Parathyroid adenoma (tissue), 2 donors: ENCODE measurements at regions not wholly inside any gene's neighbourhood (a gene's known extent, or its start where the extent isn't known, plus 50 kb on each side); places are given as distances from the start of the nearest gene placed in this dataset.
A peak's percentile ranks its signal among the peaks of the same experiment; 100 is the strongest.

ENCODE experiments used
- H2AFZ ChIP-seq: fragments of 300-600 bp; sonication (generic); one replicate; pipeline ENCODE4 v1.7.0; 2017; ENCODE audit warnings: antibody characterized with exemption, mild to moderate bottlenecking
- H3K27ac ChIP-seq: fragments of 300-600 bp; sonication (generic); one replicate; pipeline ENCODE4 v1.7.0; 2017
- H3K27me3 ChIP-seq: fragments of 300-600 bp; sonication (generic); one replicate; pipeline ENCODE4 v1.7.0; 2017; ENCODE audit warnings: low read length; ENCODE audit not compliant: control insufficient read depth, insufficient read depth
- H3K36me3 ChIP-seq: fragments of 300-600 bp; sonication (generic); one replicate; pipeline ENCODE4 v1.7.0; 2017; ENCODE audit warnings: low read length; ENCODE audit not compliant: control insufficient read depth, insufficient read depth
- H3K4me1 ChIP-seq: fragments of 300-600 bp; sonication (generic); one replicate; pipeline ENCODE4 v1.7.0; 2017; ENCODE audit warnings: control low read depth
- H3K4me2 ChIP-seq: fragments of 300-600 bp; sonication (generic); one replicate; pipeline ENCODE4 v1.7.0; 2017; ENCODE audit warnings: low read length
- H3K4me3 ChIP-seq: fragments of 300-600 bp; sonication (generic); one replicate; pipeline ENCODE4 v1.7.0; 2017; ENCODE audit warnings: low read depth, low read length
- H3K79me2 ChIP-seq: fragments of 300-600 bp; sonication (generic); one replicate; pipeline ENCODE4 v1.7.0; 2017; ENCODE audit warnings: control low read depth
- H3K9ac ChIP-seq: fragments of 300-600 bp; sonication (generic); one replicate; pipeline ENCODE4 v1.7.0; 2017; ENCODE audit warnings: mild to moderate bottlenecking
- H3K9me3 ChIP-seq: fragments of 300-600 bp; sonication (generic); one replicate; pipeline ENCODE4 v1.7.0; 2017; ENCODE audit warnings: low read length; ENCODE audit not compliant: control insufficient read depth
- CTCF ChIP-seq: fragments of 300-600 bp; sonication (generic); IDR thresholded peaks from one replicate; pipeline ENCODE4 v1.7.0; 2017; ENCODE audit warnings: antibody characterized with exemption, mild to moderate bottlenecking
- donor health status: primary hyperparathyroidism.

GRCh38 chr3:104564045-104564643 is 802.6 kb upstream of the ALCAM start:
- H2AFZ ChIP-seq: no peak overlapping the region
- no peaks in the 10 kb centered on the region for H3K36me3 ChIP-seq
- no peak overlapping the region for H3K9ac ChIP-seq
- no peaks in the 10 kb centered on the region for H3K27me3 ChIP-seq
- H3K4me3 ChIP-seq: no peak overlapping the region
- H3K27ac ChIP-seq: no peak overlapping the region
- no peaks in the 10 kb centered on the region for H3K79me2 ChIP-seq
- no peaks in the 10 kb centered on the region for H3K9me3 ChIP-seq
- H3K4me2 ChIP-seq: no peak overlapping the region
- TF ChIP-seq CTCF: peak; percentile 74
- no peaks in the 10 kb centered on the region for H3K4me1 ChIP-seq

- TF ChIP-seq CTCF: no peak
- Histone ChIP-seq H3K9me3 (no peaks in the 10 kb centered on the region), H3K4me2 (no peak overlapping the region), H2AFZ (peak overlapping the region; percentile 18), H3K4me1 (no peaks in the 10 kb centered on the region), H3K4me3 (no peak overlapping the region), H3K79me2 (no peaks in the 10 kb centered on the region), H3K27me3 (no peaks in the 10 kb centered on the region), H3K36me3 (no peaks in the 10 kb centered on the region), H3K9ac (no peak overlapping the region), H3K27ac (no peak overlapping the region)
Measured at GRCh38 chr3:104566054-104566453, 800.7 kb upstream of the ALCAM start.

- H2AFZ ChIP-seq: no peak overlapping the region
- no peak for TF ChIP-seq CTCF
Measured at GRCh38 chr3:104575634-104576033, 791.1 kb upstream of the ALCAM start.

GRCh38 chr3:104578558-104578957 is 788.2 kb upstream of the ALCAM start:
- no peak for TF ChIP-seq CTCF

More at GRCh38 chr3:104575634-104576033, 791.1 kb upstream of the ALCAM start:
- Histone ChIP-seq H3K4me1 (no peaks in the 10 kb centered on the region), H3K9ac (no peak overlapping the region), H3K4me2 (no peak overlapping the region), H3K79me2 (no peaks in the 10 kb centered on the region), H3K36me3 (no peaks in the 10 kb centered on the region), H3K27ac (no peak overlapping the region), H3K9me3 (no peaks in the 10 kb centered on the region), H3K27me3 (no peaks in the 10 kb centered on the region), H3K4me3 (no peak overlapping the region)

GRCh38 chr3:104582092-104582491 is 784.6 kb upstream of the ALCAM start:
- Histone ChIP-seq H3K27me3 (no peaks in the 10 kb centered on the region), H3K9me3 (no peaks in the 10 kb centered on the region), H3K4me1 (no peaks in the 10 kb centered on the region), H3K27ac (no peak overlapping the region), H3K4me3 (no peak overlapping the region), H3K36me3 (no peaks in the 10 kb centered on the region), H3K4me2 (no peak overlapping the region), H2AFZ (no peak overlapping the region), H3K9ac (no peak overlapping the region), H3K79me2 (no peaks in the 10 kb centered on the region)
- TF ChIP-seq CTCF: no peak

More at GRCh38 chr3:104578558-104578957, 788.2 kb upstream of the ALCAM start:
- Histone ChIP-seq H3K36me3 (no peaks in the 10 kb centered on the region), H3K9ac (no peak overlapping the region), H3K79me2 (no peaks in the 10 kb centered on the region), H3K9me3 (no peaks in the 10 kb centered on the region), H3K27ac (no peak overlapping the region), H3K4me1 (no peaks in the 10 kb centered on the region), H3K4me3 (no peak overlapping the region), H2AFZ (no peak overlapping the region), H3K4me2 (no peak overlapping the region), H3K27me3 (no peaks in the 10 kb centered on the region)
